ENCODE measurements at regions not wholly inside any gene's neighbourhood (a gene's known extent, or its start where the extent isn't known, plus 50 kb on each side); places are given as distances from the start of the nearest gene placed in this dataset.

DNA sequence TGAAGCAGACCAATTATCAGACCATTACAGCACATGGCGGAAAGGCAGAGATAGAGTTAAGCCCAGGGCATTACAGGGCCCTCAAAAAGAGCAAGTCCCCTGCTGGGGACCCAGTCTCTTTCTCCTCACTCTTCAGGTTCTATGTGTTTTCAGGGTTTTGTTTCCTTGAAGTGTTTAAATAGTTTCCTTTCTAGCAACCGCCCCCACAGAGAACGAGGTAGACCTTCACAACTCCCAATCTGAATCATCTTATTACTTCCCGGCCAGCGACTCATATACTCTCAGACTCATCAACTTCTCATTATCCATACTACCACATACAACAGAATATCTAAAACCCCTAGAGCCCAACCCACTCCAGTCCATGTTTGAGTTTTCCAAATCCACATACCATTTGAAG, 526.6 kb upstream of the ARID1B start:
- no peaks in the 10 kb centered on the region for H3K27me3 ChIP-seq (ENCODE audit: control insufficient read depth in 1 of 2, insufficient read depth in 2 of 2, low read length in 2 of 2)
- 73 to 76% methylated on average over 5 of the region's 5 CpGs for WGBS, 2 donors
- H3K36me3 ChIP-seq (ENCODE audit: control insufficient read depth in 2 of 2, insufficient read depth in 2 of 2, low read length in 1 of 2): no peaks in the 10 kb centered on the region
- H3K9me3 ChIP-seq (ENCODE audit: control insufficient read depth in 2 of 2, insufficient read depth in 1 of 2, low read depth in 1 of 2, low read length in 1 of 2): no peaks in the 10 kb centered on the region
- no peaks in the 10 kb centered on the region for H3K4me1 ChIP-seq (ENCODE audit: control insufficient read depth in 2 of 2, insufficient read depth in 2 of 2, low read length in 1 of 2)
- no peak overlapping the region for H3K27ac ChIP-seq (ENCODE audit: low read depth in 2 of 2, low read length in 1 of 2)
- H3K4me3 ChIP-seq (ENCODE audit: low read depth in 1 of 2, low read length in 2 of 2): no peak overlapping the region

DNA sequence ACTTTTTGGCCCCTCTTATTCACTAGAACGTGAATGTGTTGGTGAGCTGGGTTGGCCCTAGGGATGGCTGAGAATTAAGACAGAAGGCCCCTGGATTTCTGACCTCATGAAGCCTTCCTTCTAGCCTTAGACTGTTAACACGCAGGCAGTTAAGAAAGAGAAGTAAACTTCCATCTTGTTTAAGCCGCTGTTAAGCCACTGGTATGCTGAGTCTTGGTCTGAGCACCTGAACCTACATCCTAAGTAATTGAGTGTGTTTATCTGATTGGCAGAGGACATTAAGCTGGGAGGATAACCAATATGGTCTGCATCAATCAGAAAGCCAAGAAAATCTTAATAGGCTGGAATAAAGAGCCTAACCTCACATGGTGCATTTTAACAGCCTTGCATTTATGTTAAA, 535.0 kb upstream of the ARID1B start:
- 86 to 88% methylated on average over 3 of the region's 3 CpGs for WGBS, 2 donors
- Histone ChIP-seq H3K36me3 (ENCODE audit: control insufficient read depth in 2 of 2, insufficient read depth in 2 of 2, low read length in 1 of 2) (no peaks in the 10 kb centered on the region), H3K27ac (ENCODE audit: low read depth in 2 of 2, low read length in 1 of 2) (no peak overlapping the region), H3K4me3 (ENCODE audit: low read depth in 1 of 2, low read length in 2 of 2) (no peak overlapping the region), H3K4me1 (ENCODE audit: control insufficient read depth in 2 of 2, insufficient read depth in 2 of 2, low read length in 1 of 2) (no peaks in the 10 kb centered on the region), H3K9me3 (ENCODE audit: control insufficient read depth in 2 of 2, insufficient read depth in 1 of 2, low read depth in 1 of 2, low read length in 1 of 2) (no peaks in the 10 kb centered on the region), H3K27me3 (ENCODE audit: control insufficient read depth in 1 of 2, insufficient read depth in 2 of 2, low read length in 2 of 2) (no peaks in the 10 kb centered on the region)

DNA sequence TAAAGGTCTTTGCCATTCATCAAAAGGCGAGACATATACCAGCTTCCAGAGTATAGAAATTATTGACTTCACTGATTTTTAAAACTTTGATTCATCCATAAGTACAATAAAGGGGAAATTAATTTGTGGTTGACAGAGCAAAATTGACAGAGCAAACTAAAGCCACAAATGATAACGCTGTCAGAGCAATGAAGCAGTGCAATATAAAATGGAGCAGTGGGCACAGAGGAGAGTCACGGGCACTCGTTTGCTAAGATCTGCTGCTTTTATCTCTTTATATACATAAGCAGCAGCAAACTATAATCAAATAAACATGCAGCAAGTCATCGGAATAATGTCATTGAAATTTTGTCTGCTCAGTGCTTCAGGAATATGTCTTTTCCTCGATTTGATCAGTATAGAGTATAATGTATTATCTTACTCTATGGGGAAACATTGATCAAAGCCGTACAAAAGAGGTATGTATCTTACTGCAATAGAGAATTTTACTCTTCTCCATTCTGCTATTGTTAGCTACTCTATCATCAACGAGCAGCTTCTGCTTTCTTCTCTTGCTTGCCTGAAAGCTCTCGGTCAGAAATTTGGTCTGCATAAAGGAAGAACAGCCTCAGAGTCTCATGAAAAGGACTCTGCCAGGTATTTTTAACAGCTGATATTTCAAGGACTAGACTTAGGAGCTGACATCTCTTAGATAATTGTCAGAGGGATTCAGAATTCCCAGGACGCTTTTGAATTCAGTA, 546.0 kb upstream of the ARID1B start:
- Histone ChIP-seq H3K4me1 (ENCODE audit: control insufficient read depth in 2 of 2, insufficient read depth in 2 of 2, low read length in 1 of 2) (no peaks in the 10 kb centered on the region), H3K4me3 (ENCODE audit: low read depth in 1 of 2, low read length in 2 of 2) (no peak overlapping the region), H3K27me3 (ENCODE audit: control insufficient read depth in 1 of 2, insufficient read depth in 2 of 2, low read length in 2 of 2) (no peaks in the 10 kb centered on the region), H3K36me3 (ENCODE audit: control insufficient read depth in 2 of 2, insufficient read depth in 2 of 2, low read length in 1 of 2) (no peaks in the 10 kb centered on the region), H3K9me3 (ENCODE audit: control insufficient read depth in 2 of 2, insufficient read depth in 1 of 2, low read depth in 1 of 2, low read length in 1 of 2) (no peaks in the 10 kb centered on the region), H3K27ac (ENCODE audit: low read depth in 2 of 2, low read length in 1 of 2) (no peak overlapping the region)
- WGBS, 2 donors: 77 to 85% methylated on average over 10 of the region's 10 CpGs

DNA sequence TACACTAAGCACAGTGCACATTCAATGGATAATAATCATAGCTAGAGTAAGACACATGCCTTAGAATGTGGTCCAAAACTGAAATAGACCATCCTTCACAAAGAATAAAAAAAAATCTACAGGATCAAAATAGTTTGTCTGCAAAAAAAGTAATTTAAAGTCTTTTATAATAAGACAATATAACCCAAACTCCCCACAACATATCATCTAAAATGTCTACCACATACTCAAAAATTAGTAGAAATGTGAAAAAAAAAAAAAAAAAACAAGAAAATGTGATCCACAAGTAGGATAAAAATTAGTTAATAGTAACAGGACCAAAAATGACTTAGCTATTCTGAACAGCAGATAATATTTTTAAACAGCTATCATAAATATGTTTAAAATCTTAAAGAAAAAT, 557.2 kb upstream of the ARID1B start:
- Histone ChIP-seq H3K4me3 (ENCODE audit: low read depth in 1 of 2, low read length in 2 of 2) (no peak overlapping the region), H3K27me3 (ENCODE audit: control insufficient read depth in 1 of 2, insufficient read depth in 2 of 2, low read length in 2 of 2) (no peaks in the 10 kb centered on the region), H3K9me3 (ENCODE audit: control insufficient read depth in 2 of 2, insufficient read depth in 1 of 2, low read depth in 1 of 2, low read length in 1 of 2) (no peaks in the 10 kb centered on the region), H3K36me3 (ENCODE audit: control insufficient read depth in 2 of 2, insufficient read depth in 2 of 2, low read length in 1 of 2) (no peaks in the 10 kb centered on the region), H3K4me1 (ENCODE audit: control insufficient read depth in 2 of 2, insufficient read depth in 2 of 2, low read length in 1 of 2) (no peaks in the 10 kb centered on the region), H3K27ac (ENCODE audit: low read depth in 2 of 2, low read length in 1 of 2) (no peak overlapping the region)

DNA sequence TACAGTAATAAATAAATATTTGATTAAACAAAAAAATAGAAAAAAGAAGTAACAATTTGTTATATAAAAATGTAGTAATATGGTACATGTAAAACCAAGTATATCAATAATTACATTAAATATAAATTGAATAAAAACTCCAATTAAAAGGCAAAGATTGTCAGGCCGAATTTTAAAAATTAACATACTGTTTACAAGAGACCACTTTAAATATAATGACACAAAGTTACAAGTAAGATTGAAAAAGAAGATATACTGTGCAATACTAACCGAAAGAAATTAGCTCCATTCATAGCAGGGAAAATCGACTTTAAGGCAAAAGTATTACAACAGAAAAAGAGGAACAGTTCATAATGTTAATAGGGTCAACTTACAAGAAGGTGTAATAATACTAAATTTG, 571.5 kb upstream of the ARID1B start:
- Histone ChIP-seq H3K4me1 (ENCODE audit: control insufficient read depth in 2 of 2, insufficient read depth in 2 of 2, low read length in 1 of 2) (no peaks in the 10 kb centered on the region), H3K27me3 (ENCODE audit: control insufficient read depth in 1 of 2, insufficient read depth in 2 of 2, low read length in 2 of 2) (no peaks in the 10 kb centered on the region), H3K9me3 (ENCODE audit: control insufficient read depth in 2 of 2, insufficient read depth in 1 of 2, low read depth in 1 of 2, low read length in 1 of 2) (no peaks in the 10 kb centered on the region), H3K4me3 (ENCODE audit: low read depth in 1 of 2, low read length in 2 of 2) (no peak overlapping the region), H3K27ac (ENCODE audit: low read depth in 2 of 2, low read length in 1 of 2) (no peak overlapping the region), H3K36me3 (ENCODE audit: control insufficient read depth in 2 of 2, insufficient read depth in 2 of 2, low read length in 1 of 2) (no peaks in the 10 kb centered on the region)
- WGBS, 2 donors: 77 to 90% methylated on average over 3 of the region's 3 CpGs

DNA sequence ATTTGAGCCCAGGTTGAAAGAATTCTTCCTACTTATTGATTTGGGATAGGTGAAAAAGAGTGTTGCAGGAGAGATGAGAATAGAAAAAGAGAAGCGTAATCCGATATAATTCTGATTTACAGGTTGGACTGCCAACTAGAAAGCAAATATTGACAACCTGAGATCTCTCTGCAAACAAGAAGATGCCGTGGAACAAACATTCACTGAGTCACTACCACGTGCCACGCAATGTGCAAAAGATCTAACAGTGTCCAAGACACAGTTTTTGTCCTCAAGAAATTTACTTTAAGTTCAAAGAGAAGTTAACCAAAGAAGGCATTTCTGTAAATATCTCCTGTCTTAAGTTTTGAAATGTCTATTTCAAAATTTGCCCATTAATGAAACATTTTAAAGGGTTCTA, 578.0 kb upstream of the ARID1B start:
- Histone ChIP-seq H3K36me3 (ENCODE audit: control insufficient read depth in 2 of 2, insufficient read depth in 2 of 2, low read length in 1 of 2) (no peaks in the 10 kb centered on the region), H3K4me1 (ENCODE audit: control insufficient read depth in 2 of 2, insufficient read depth in 2 of 2, low read length in 1 of 2) (no peaks in the 10 kb centered on the region), H3K27me3 (ENCODE audit: control insufficient read depth in 1 of 2, insufficient read depth in 2 of 2, low read length in 2 of 2) (no peaks in the 10 kb centered on the region), H3K27ac (ENCODE audit: low read depth in 2 of 2, low read length in 1 of 2) (no peak overlapping the region), H3K4me3 (ENCODE audit: low read depth in 1 of 2, low read length in 2 of 2) (no peak overlapping the region), H3K9me3 (ENCODE audit: control insufficient read depth in 2 of 2, insufficient read depth in 1 of 2, low read depth in 1 of 2, low read length in 1 of 2) (no peaks in the 10 kb centered on the region)
- WGBS, 2 donors: 74 to 75% methylated on average over 5 of the region's 5 CpGs

DNA sequence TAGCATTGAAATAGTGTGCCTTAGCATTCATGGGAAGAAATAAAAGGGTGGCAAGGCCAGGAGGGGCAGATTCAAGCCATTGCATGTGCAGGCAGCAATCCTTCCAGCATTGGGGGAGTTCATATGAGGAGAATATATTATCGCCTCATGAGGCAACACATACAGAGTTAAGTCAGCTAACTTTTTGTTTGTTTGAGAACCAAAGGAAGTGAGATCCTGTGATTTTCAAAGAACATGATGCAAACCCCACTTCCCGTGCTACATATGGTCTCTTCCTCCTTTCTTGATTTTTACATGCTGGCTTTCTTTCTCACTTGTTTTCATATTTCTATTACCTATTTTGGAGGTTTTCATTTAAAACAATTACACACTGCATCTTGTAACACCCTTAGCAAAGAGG, 579.7 kb upstream of the ARID1B start:
- no peak overlapping the region for H3K27ac ChIP-seq (ENCODE audit: low read depth in 2 of 2, low read length in 1 of 2)

DNA sequence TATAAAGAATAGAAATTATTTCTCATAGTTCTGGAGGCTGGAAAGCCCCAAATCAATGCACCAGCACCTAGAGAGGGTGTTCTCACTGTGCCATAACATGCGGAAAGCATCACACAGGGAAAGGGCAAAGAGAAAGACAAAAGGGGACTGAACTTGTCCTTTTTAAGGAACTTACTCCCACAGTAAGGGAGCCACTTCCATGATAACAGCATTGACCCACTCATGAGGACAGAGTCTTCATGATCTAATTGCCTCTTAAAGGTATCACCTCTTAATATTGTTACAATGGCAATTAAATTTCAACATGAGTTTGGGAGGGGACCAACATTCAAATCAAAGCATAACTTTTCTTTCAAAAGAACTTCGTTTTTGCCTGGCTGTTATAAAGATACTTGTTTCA, 582.2 kb upstream of the ARID1B start:
- no peak overlapping the region for H3K4me3 ChIP-seq (ENCODE audit: low read depth in 1 of 2, low read length in 2 of 2)
- no peaks in the 10 kb centered on the region for H3K27me3 ChIP-seq (ENCODE audit: control insufficient read depth in 1 of 2, insufficient read depth in 2 of 2, low read length in 2 of 2)
- no peak overlapping the region for H3K27ac ChIP-seq (ENCODE audit: low read depth in 2 of 2, low read length in 1 of 2)
- H3K36me3 ChIP-seq (ENCODE audit: control insufficient read depth in 2 of 2, insufficient read depth in 2 of 2, low read length in 1 of 2): no peaks in the 10 kb centered on the region
- H3K4me1 ChIP-seq (ENCODE audit: control insufficient read depth in 2 of 2, insufficient read depth in 2 of 2, low read length in 1 of 2): no peaks in the 10 kb centered on the region
- 76 to 77% methylated on average over 2 of the region's 2 CpGs for WGBS, 2 donors
- no peaks in the 10 kb centered on the region for H3K9me3 ChIP-seq (ENCODE audit: control insufficient read depth in 2 of 2, insufficient read depth in 1 of 2, low read depth in 1 of 2, low read length in 1 of 2)

More for the DNA sequence above, 579.7 kb upstream of the ARID1B start:
- H3K27me3 ChIP-seq (ENCODE audit: control insufficient read depth in 1 of 2, insufficient read depth in 2 of 2, low read length in 2 of 2): no peaks in the 10 kb centered on the region
- 37 to 47% methylated on average over 2 of the region's 2 CpGs for WGBS, 2 donors
- H3K4me3 ChIP-seq (ENCODE audit: low read depth in 1 of 2, low read length in 2 of 2): no peak overlapping the region
- no peaks in the 10 kb centered on the region for H3K36me3 ChIP-seq (ENCODE audit: control insufficient read depth in 2 of 2, insufficient read depth in 2 of 2, low read length in 1 of 2)
- no peaks in the 10 kb centered on the region for H3K9me3 ChIP-seq (ENCODE audit: control insufficient read depth in 2 of 2, insufficient read depth in 1 of 2, low read depth in 1 of 2, low read length in 1 of 2)
- no peaks in the 10 kb centered on the region for H3K4me1 ChIP-seq (ENCODE audit: control insufficient read depth in 2 of 2, insufficient read depth in 2 of 2, low read length in 1 of 2)

DNA sequence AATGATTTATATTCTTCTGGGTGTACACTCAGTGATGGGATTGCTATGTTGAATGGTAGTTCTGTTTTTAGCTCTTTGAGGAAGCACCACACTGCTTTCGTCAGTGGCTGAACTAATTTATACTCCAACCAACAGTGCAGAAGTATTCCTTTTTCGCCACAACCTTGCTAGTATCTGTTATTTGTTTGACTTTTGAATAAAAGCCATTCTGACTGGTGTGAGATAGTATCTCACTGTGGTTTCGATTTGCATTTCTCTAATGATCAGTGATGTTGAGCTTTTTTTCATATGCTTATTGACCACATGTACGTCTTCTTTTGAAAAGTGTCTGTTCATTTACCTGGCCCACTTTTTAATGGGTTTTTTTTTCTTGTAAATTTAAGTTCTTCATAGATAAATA, 583.8 kb upstream of the ARID1B start:
- Histone ChIP-seq H3K9me3 (ENCODE audit: control insufficient read depth in 2 of 2, insufficient read depth in 1 of 2, low read depth in 1 of 2, low read length in 1 of 2) (no peaks in the 10 kb centered on the region), H3K27ac (ENCODE audit: low read depth in 2 of 2, low read length in 1 of 2) (no peak overlapping the region), H3K36me3 (ENCODE audit: control insufficient read depth in 2 of 2, insufficient read depth in 2 of 2, low read length in 1 of 2) (no peaks in the 10 kb centered on the region), H3K27me3 (ENCODE audit: control insufficient read depth in 1 of 2, insufficient read depth in 2 of 2, low read length in 2 of 2) (no peaks in the 10 kb centered on the region), H3K4me1 (ENCODE audit: control insufficient read depth in 2 of 2, insufficient read depth in 2 of 2, low read length in 1 of 2) (no peaks in the 10 kb centered on the region), H3K4me3 (ENCODE audit: low read depth in 1 of 2, low read length in 2 of 2) (no peak overlapping the region)
- 87 to 94% methylated on average over 4 of the region's 4 CpGs for WGBS, 2 donors

DNA sequence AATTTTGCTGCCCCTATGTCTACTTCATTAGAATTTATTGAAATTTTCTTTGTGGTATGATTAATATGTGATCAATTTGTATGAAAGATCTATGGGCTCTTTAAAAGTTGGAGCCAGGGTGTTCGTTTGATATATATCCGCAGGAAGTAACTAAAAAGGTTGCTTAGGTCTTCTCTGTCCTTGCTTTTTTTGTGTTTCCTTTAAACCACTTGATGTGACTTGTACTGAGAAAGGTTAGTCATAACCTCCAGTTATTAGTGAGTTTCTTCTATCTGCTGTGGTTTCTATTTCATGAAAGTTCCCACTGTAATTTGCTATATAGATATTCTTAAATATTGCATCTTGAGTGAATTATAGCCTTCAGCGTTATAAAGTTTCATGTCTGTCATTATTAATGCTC, 585.3 kb upstream of the ARID1B start:
- 33 to 43% methylated on average over 3 of the region's 3 CpGs for WGBS, 2 donors
- Histone ChIP-seq H3K4me1 (ENCODE audit: control insufficient read depth in 2 of 2, insufficient read depth in 2 of 2, low read length in 1 of 2) (no peaks in the 10 kb centered on the region), H3K9me3 (ENCODE audit: control insufficient read depth in 2 of 2, insufficient read depth in 1 of 2, low read depth in 1 of 2, low read length in 1 of 2) (no peaks in the 10 kb centered on the region), H3K27me3 (ENCODE audit: control insufficient read depth in 1 of 2, insufficient read depth in 2 of 2, low read length in 2 of 2) (no peaks in the 10 kb centered on the region), H3K36me3 (ENCODE audit: control insufficient read depth in 2 of 2, insufficient read depth in 2 of 2, low read length in 1 of 2) (no peaks in the 10 kb centered on the region), H3K4me3 (ENCODE audit: low read depth in 1 of 2, low read length in 2 of 2) (no peak overlapping the region), H3K27ac (ENCODE audit: low read depth in 2 of 2, low read length in 1 of 2) (no peak overlapping the region)
